GM12878 (cell line): ENCODE measurements at regions not wholly inside any gene's neighbourhood (a gene's known extent, or its start where the extent isn't known, plus 50 kb on each side); places are given as distances from the start of the nearest gene placed in this dataset.

Source experiments
- CBFB ChIP-seq: IDR thresholded peaks from 2 replicates; pipeline ENCODE4 v1.6.1; 2016; ENCODE audit warnings: antibody characterized with exemption, low read depth
- CEBPB ChIP-seq, 2 experiments: fragments of 150-350 bp in 1 of 2; IDR thresholded peaks; 2 replicates each; pipeline ENCODE4 v1.6.1; 2012 to 2014; ENCODE audit warnings: low read depth in 2 of 2, low read length in 2 of 2, borderline replicate concordance in 1 of 2, inconsistent platforms in 1 of 2
- CREM ChIP-seq: IDR thresholded peaks from 2 replicates; pipeline ENCODE4 v1.6.1; 2014; ENCODE audit warnings: antibody characterized with exemption, low read depth
- CTCF ChIP-seq, 3 experiments: IDR thresholded peaks in 2 of 3; conservative IDR thresholded peaks in 1 of 3; 2 replicates each; pipeline ENCODE4 v1.5.1; 2011; ENCODE audit warnings: low read depth in 3 of 3, low read length in 3 of 3, mild to moderate bottlenecking in 3 of 3, control low read depth in 2 of 3, moderate library complexity in 2 of 3, inconsistent platforms in 1 of 3, mixed read lengths in 1 of 3; ENCODE audit not compliant: control insufficient read depth in 2 of 3, insufficient read depth in 1 of 3; ENCODE audit errors: extremely low read depth in 1 of 3
- ESRRA ChIP-seq: IDR thresholded peaks from 2 replicates; pipeline ENCODE4 v1.6.1; 2012; ENCODE audit warnings: mild to moderate bottlenecking, low read length, improper control_type of control experiment
- EZH2 ChIP-seq: IDR thresholded peaks from 2 replicates; pipeline ENCODE4 v1.6.1; 2012; ENCODE audit warnings: low read depth, mild to moderate bottlenecking, control low read depth, inconsistent platforms, low read length, borderline replicate concordance; ENCODE audit not compliant: control insufficient read depth
- HDGF ChIP-seq: fragments of 450-650 bp; IDR thresholded peaks from 2 replicates; pipeline ENCODE4 v1.6.1; 2016; ENCODE audit warnings: antibody characterized with exemption
- SRF ChIP-seq, 2 experiments: IDR thresholded peaks; 2 replicates each; pipeline ENCODE4 v1.6.1; 2011; ENCODE audit warnings: low read depth in 2 of 2, low read length in 2 of 2, mild to moderate bottlenecking in 1 of 2, moderate library complexity in 1 of 2
- TF ChIP-seq, protein P1 (sequence below): IDR thresholded peaks from 2 replicates; pipeline ENCODE4 v1.6.1; 2012; ENCODE audit warnings: low read depth, low read length, improper control_type of control experiment

DNA sequence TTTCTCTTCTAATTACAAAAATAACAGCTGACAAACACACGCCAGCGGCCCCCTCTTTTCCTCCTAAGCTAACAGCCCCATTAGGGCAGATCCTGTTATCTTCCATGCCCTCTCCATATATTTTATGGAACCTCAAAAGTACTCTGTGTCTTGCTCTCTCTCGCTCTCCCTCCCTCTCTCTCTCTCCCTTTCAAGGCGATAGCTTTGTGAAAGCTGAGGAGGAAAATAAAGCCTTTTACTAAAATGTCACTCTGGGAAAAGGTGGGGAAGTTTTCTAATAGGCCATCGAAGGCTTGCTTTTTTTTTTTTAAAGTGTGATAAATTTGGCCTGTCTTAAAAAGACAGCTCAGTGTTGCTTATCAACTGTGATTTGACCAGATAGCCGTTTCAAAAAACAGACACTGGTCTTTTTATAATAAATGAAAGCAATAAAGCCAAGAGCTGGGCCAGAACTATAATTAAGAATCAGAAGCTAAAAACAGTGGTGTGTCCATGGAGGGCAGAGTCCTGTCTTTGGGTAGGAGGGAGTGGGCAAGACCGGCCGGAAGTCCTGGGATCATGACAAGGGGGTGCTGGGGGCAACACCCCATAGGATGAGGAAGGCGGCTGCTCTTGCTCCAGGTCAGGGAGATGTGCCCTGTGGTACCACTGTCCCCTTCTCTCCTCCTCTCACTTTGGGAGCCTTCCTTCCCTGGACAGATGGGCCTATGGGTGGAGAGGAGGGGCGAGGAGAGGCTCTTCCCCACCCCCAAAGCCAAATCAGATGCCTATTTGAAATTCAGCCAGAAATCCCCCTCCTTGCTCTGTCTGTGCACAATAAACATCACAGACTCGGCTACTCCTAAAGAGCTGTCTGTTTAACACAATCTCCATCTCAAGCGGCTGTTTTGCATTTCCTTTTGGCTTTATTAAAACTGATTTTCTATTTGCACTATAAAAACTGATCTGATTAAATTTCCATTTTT, 267.2 kb downstream of the BUD13 start:
- TF ChIP-seq CREM (no peak), CEBPB (IDR thresholded peaks at IDR 0.05; ENCODE audit: borderline replicate concordance in 1 of 2, low read depth in 2 of 2, low read length in 2 of 2) (no peak), ESRRA (no peak), CTCF (IDR thresholded peaks at IDR 0.05 in 2 of 3, conservative IDR thresholded peaks at IDR 0.05 in 1 of 3; ENCODE audit: control insufficient read depth in 2 of 3, extremely low read depth in 1 of 3, insufficient read depth in 1 of 3, low read depth in 3 of 3, low read length in 3 of 3) (no peak), EZH2 (no peak), CBFB (no peak), HDGF (no peak), SRF (IDR thresholded peaks at IDR 0.05; ENCODE audit: low read depth in 2 of 2, low read length in 2 of 2) (no peak)
- TF ChIP-seq, protein P1, sequence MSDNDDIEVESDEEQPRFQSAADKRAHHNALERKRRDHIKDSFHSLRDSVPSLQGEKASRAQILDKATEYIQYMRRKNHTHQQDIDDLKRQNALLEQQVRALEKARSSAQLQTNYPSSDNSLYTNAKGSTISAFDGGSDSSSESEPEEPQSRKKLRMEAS = no peak
